DMS114 treated with DMSO at 0.1 percent for 48 hours (cell line): ENCODE measurements at regions not wholly inside any gene's neighbourhood (a gene's known extent, or its start where the extent isn't known, plus 50 kb on each side); places are given as distances from the start of the nearest gene placed in this dataset.
"Not testable (repeated sequence)": the region's sequence is repeated elsewhere in the genome, so short reads cannot be mapped to it uniquely, and the experiment has no call there.

Experiments used
- DNase-seq: peaks from one replicate; lab custom pipeline; 2025; ENCODE audit not compliant: unreplicated experiment; lab: John Stamatoyannopoulos, UW

- no peak for DNase-seq
Observed at GRCh38 chr6:168943231-168943905, 310.3 kb downstream of the THBS2 start.

DNA sequence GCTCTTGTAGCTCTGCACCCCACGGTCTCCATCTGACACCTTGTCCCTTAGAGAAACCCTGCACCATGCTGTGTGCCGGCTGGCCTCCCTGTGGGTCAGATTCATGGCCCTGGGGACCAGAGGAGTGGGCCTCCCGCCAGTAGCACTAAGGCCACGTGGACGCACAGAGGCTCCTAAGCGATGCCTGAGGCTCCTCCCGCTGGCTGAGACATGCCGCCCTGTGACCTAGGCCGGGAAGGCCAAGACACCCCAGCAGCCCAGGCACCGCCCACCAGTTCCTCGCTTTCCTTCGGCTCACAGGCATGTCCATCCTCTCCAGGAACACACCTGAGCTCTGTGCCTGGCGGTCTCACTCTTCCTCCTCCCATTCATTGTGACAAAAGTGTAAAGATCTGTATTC is 311.0 kb downstream of the THBS2 start:
- DNase-seq = no peak

GRCh38 chr6:168941036-168941435 is 312.6 kb downstream of the THBS2 start:
- DNase-seq = no peak

DNA sequence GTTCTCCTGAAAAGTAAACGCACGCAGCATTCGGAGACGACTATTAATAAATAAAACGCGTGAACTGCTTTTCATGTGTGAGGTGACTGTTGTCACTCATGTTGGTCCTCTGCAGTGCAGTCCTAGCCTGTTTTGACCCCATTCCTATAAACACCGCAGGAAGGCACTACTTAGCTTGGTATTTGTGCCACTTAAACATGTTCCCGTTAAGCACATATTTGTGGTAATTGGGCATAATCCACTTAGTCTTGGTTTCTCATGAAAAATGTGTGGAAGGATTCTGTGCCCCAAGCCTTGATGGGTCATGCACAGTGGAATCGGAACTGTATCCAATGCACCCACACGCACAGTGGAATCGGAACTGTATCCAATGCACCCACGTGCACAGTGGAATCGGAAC is 313.9 kb downstream of the THBS2 start:
- DNase-seq = no peak

DNA sequence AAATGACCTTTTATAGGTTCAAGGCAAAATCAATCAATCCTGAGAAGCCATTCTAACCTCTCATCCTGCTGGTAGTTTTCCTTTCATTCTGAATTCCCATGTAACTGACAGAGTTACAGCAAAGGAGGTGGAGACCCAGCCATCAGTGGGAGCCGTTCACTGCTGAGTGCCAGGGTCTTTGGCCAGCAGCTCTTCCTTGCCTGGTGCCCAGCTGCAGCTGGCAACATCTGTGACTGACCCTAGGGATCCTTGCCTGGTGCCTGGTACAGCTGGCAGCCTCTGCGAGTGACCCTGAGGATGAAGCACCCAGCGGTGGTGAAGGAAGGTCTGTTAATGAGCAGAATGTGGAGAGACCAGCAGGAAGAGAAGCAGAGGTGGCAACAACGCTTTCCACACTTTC is 314.6 kb downstream of the THBS2 start:
- no peak for DNase-seq

DNA sequence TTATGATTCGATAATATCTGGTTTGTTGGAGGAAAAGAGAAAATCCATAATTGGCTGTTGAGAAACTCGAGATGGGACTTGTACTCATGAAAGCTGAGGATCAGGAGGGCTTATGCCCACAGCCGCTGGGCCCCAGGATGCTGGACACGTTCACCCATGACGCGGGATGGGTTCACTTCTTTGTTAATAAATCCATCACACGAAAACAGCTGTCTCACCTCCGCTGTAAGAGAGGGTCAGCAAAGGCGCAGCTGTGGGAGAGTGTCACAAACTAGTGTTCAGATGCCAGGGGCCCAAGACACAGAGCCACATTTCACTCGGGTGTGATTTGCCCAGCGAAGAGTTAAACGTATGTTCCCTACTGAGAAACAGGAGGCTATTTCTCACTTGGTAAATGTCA is 315.1 kb downstream of the THBS2 start:
- DNase-seq = no peak

GRCh38 chr6:168937054-168937453 is 316.6 kb downstream of the THBS2 start:
- DNase-seq = no peak

GRCh38 chr6:168935628-168936010 is 318.0 kb downstream of the THBS2 start:
- no peak for DNase-seq

DNA sequence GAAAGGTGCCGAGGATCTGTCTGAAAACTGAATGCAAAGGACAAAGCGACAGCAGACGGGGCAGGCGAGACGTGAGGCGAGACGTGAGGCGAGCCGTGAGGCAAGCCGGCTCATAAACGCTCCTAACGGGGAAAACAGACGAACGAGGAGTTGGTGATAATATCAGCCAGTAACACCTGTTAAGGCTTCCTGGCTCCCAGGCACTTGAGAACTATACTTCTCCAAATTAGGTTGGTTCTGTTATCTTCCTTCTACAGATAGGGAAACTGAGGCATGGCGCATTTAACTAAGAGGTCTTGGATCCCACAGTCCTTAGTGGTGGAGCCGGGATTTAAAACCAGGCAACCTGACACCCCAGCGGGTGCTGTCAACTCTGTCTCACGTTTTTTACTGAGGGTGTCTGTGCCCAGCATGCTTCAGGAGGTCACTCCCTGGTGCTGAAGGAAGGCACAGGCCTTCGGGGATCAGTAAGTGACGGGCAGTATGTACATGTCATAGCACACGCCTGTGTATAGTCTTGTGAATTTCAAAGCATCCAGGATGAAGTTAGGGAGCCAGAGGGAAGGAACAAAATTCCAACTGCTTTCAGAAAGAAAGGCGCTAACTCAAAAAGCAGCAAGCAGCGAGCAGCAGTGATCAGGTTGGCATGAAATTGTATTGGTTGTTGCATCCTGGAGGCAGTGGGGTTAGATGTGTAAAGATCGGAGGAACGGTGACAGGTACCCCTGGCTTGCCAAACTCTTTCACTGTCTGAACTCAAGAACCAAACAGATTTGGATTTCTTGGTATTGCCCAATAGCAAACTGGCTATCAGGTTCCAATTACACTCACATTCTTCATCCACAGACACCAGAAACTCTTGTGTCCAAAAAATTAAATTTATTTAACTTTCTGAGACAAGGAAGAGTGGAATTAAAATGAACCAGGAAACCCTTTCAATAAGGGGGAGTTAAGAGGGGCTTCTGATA is 318.7 kb downstream of the THBS2 start:
- DNase-seq = no peak

- DNase-seq = not testable (repeated sequence)
Observed at GRCh38 chr6:168932171-168932570, 321.5 kb downstream of the THBS2 start.

DNA sequence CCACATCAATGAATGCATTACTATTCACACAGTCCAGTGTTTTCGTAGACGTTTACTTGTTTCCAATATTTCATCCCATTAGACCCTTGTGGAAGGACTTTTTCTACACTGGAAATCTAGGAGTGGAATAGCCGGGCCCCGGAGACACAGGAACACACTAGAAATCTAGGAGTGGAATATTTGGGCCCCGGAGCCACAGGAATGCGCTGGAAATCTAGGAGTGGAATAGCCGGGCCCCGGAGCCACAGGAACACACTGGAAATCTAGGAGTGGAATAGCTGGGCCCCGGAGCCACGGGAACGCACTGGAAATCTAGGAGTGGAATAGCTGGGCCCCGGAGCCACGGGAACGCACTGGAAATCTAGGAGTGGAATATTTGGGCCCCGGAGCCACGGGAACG is 322.6 kb downstream of the THBS2 start:
- DNase-seq = not testable (repeated sequence)

DNA sequence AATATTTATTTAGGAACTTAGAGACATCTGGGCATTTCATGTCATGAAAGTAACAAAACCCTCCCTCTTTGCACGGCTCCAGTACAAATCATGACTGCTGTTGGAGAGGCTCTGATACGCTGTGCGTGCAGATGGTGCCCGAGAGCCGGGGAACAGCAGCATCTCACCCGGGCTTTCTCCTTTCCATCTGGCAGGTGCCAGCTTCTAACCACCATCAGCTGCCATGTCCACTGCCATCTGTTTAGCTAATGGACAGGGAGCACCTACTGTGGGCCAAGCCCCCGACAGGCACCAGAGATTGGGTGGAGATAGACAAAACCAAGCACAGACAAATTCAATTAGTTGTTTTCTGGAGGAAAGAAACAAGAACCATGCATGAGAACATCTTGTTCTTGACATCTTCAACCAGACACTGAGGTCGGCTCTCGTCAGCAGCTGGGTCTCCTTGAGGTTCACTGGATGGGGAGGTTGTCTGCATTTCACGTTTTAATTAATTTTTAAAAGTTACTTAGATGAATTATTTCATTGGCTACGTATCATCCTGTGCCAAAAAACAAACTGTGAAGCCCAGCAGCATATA is 323.7 kb downstream of the THBS2 start:
- no peak for DNase-seq

DNA sequence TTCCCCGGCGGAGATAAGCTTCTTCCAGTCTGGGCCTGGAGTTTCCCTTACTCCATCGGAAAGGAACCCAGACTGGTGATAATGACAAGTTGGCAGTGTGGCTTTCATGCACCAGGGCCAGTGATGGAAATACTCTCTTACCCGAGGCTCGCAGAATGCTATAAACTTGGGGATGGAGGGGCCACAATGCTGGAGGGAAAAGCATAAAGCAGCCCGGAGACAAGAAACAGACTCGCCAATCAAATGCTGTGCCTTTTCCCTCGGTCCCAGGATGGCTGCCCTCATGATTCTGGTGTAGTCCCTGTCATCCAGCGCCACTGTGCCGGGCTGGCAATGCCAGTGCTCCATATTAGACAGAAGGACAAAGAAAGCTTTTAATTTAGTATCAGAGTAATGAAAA is 325.6 kb downstream of the THBS2 start:
- DNase-seq = no peak

GRCh38 chr6:168927026-168927425 is 326.6 kb downstream of the THBS2 start:
- DNase-seq = no peak

DNA sequence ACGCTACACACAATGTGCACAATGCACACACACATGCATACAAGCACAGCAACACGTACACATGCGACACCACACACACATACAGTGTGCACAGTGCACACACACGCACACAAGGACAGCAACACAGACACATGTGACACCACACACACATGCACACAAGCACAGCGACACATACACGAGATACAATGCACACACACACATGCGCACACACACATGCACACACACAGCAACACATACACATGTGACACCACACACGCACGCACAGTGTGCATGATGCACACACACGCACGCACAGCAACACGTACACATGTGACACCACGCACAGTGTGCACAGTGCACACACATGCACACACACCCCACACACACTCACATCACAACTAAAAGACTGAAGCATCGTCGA is 327.3 kb downstream of the THBS2 start:
- no peak for DNase-seq

GRCh38 chr6:168925671-168926070 is 328.0 kb downstream of the THBS2 start:
- DNase-seq = no peak

- no peak for DNase-seq
Observed at GRCh38 chr6:168923171-168923570, 330.5 kb downstream of the THBS2 start.

DNA sequence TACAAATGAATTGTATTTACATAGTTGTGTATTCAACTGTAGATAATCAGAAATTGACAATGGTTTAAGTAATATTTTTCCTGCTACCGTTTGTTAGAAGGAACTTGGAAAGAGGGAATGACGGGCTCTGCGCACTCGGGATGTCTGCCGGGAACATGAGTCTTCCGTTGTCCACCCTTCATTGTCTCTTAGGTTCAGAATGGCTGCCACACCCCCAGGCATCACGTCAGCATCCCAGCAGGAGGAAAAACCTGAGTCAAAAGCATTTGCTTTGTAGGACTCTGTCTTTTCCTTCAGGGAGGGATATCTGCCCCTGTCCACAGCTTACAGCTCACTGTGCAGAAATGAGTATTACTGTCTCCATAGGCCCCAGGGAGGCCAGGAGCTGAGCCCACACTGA is 331.2 kb downstream of the THBS2 start:
- DNase-seq = no peak

DNA sequence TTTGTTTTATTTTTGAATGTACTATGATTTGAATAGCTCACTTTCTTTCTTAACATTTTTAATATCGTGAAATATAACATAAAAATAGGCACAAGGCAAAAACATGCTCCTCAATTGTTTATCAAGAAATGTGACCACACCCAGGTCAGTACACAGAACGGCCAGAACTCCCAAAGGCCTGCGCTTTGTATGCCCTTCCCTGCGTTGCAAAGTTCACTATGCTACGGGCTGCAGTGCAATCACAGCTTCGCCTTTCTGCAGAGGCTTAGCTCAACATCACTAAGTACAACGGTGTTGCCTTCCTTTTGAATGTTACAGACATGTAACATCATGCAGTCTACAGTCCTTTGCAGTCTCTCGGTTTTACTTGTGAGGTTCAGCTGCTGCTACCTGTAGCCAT is 333.4 kb downstream of the THBS2 start:
- DNase-seq = no peak

DNA sequence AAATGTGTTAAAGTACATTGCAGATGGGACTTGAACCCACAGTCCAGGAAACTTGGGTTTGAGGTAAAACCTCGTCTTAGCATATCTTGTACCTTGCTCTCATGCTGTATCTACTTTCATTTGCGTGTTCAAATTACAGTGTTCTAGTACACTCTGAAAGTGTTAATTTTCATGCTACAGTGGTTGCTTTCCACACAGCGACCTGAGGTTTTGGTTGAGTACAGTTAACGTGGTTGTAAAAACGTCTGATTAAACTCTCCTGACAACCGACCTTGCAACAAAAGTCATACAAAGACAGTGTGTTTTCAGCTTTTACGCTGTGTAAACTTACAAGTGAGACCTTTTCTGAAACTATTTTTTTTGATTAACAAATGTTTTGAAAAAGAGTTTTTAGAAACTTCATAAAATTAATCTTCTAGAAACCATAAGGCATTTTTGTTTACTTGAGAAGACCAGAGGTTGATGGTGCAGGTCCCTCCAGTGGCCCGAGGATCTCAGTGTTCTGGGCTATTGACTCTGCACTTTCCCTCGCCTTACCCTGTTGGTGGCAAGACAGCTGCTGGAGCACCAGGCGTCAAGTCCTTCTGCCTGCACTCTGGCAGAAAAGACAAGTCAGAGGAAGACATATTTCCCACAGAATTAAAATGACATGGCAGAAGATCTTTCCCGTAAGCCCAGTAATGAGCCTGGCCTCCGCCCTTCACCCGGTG is 334.0 kb downstream of the THBS2 start:
- no peak for DNase-seq

- DNase-seq = no peak
Observed at GRCh38 chr6:168916576-168917211, 337.0 kb downstream of the THBS2 start.
